ENCODE measurements at regions not wholly inside any gene's neighbourhood (a gene's known extent, or its start where the extent isn't known, plus 50 kb on each side); places are given as distances from the start of the nearest gene placed in this dataset.

DNA sequence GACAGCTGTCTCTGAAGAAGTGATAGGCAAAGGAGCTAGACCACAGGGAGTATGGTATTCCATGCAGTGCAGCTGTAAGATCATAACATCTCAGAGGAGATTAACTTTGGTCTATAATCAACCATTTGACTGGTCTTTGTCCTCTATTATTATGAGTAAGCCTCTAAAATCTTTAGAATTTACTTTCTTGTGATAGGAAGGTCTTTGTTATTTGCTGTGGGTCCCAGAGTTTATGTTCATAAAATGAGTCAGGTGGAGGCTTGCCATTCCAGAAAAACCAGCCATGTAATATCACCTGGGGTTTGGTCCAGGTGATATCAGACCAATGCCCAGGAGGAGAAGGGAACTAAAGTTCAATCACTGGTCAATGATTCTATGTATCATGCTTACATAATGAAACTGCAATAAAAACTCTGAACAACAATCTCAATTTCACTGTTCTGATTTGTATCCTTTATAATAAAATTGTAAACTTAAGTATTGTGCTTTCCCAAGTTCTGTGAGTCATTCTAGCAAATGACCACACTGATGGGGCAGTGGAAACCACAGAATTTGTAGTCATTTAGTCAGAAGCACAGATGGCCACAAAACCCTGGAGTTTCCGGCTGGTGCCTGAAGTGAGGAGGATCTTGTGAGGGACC is 239.6 kb upstream of the TRAM1L1 start:
- no peaks in the 10 kb centered on the region for H3K36me3 ChIP-seq (ENCODE audit: control insufficient read depth, insufficient read depth, low read length)
- no peaks in the 10 kb centered on the region for H3K27me3 ChIP-seq (ENCODE audit: control insufficient read depth, insufficient read depth, low read length, poor library complexity, severe bottlenecking)
- no peak overlapping the region for H3K4me3 ChIP-seq (ENCODE audit: low read length)
- H3K27ac ChIP-seq (ENCODE audit: low read depth, low read length): no peak overlapping the region
- H3K27me3 Mint-ChIP-seq (ENCODE audit: insufficient read depth): no peaks in the 10 kb centered on the region
- H3K4me1 Mint-ChIP-seq: peaks cover 3% of the 10 kb centered on the region
- no peaks in the 10 kb centered on the region for H3K36me3 Mint-ChIP-seq (ENCODE audit: low read depth)
- H3K9ac ChIP-seq (ENCODE audit: extremely low read depth, low read length, poor library complexity, severe bottlenecking): no peak overlapping the region
- peaks cover 6% of the 10 kb centered on the region for H3K9me3 Mint-ChIP-seq
- no peaks in the 10 kb centered on the region for H3K9me3 ChIP-seq (ENCODE audit: control insufficient read depth, low read length)
- TF ChIP-seq, protein P1, sequence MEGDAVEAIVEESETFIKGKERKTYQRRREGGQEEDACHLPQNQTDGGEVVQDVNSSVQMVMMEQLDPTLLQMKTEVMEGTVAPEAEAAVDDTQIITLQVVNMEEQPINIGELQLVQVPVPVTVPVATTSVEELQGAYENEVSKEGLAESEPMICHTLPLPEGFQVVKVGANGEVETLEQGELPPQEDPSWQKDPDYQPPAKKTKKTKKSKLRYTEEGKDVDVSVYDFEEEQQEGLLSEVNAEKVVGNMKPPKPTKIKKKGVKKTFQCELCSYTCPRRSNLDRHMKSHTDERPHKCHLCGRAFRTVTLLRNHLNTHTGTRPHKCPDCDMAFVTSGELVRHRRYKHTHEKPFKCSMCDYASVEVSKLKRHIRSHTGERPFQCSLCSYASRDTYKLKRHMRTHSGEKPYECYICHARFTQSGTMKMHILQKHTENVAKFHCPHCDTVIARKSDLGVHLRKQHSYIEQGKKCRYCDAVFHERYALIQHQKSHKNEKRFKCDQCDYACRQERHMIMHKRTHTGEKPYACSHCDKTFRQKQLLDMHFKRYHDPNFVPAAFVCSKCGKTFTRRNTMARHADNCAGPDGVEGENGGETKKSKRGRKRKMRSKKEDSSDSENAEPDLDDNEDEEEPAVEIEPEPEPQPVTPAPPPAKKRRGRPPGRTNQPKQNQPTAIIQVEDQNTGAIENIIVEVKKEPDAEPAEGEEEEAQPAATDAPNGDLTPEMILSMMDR (conservative IDR thresholded peaks at IDR 0.05): no peak
- WGBS, 2 experiments (ENCODE audit: insufficient coverage in 1 of 2, insufficient read length in 1 of 2): 88 to 94% methylated on average over 1 of the region's 1 CpG
- no peak for DNase-seq
- H3K4me3 Mint-ChIP-seq: no peak overlapping the region
- H3K27ac Mint-ChIP-seq: no peak overlapping the region
- no peaks in the 10 kb centered on the region for H3K4me1 ChIP-seq (ENCODE audit: control insufficient read depth, insufficient read depth, low read length)

GRCh38 chr4:117326091-117326490 is 240.7 kb upstream of the TRAM1L1 start:
- H3K27me3 ChIP-seq (ENCODE audit: control insufficient read depth, insufficient read depth, low read length, poor library complexity, severe bottlenecking): no peaks in the 10 kb centered on the region
- Mint-ChIP-seq H3K27me3 (ENCODE audit: insufficient read depth) (no peaks in the 10 kb centered on the region), H3K27ac (no peak overlapping the region), H3K4me3 (no peak overlapping the region), H3K36me3 (ENCODE audit: low read depth) (no peaks in the 10 kb centered on the region), H3K4me1 (peaks cover 8% of the 10 kb centered on the region), H3K9me3 (peaks cover 6% of the 10 kb centered on the region)
- no peak overlapping the region for H3K27ac ChIP-seq (ENCODE audit: low read depth, low read length)
- WGBS, 2 experiments (ENCODE audit: insufficient coverage in 1 of 2, insufficient read length in 1 of 2): 75 to 96% methylated on average over 2 to 3 of the region's 3 CpGs
- no peaks in the 10 kb centered on the region for H3K4me1 ChIP-seq (ENCODE audit: control insufficient read depth, insufficient read depth, low read length)
- DNase-seq: no peak
- no peaks in the 10 kb centered on the region for H3K9me3 ChIP-seq (ENCODE audit: control insufficient read depth, low read length)
- no peak overlapping the region for H3K9ac ChIP-seq (ENCODE audit: extremely low read depth, low read length, poor library complexity, severe bottlenecking)
- no peak overlapping the region for H3K4me3 ChIP-seq (ENCODE audit: low read length)
- H3K36me3 ChIP-seq (ENCODE audit: control insufficient read depth, insufficient read depth, low read length): no peaks in the 10 kb centered on the region
- TF ChIP-seq, protein P1 (conservative IDR thresholded peaks at IDR 0.05): no peak

- Mint-ChIP-seq H3K9me3 (peaks cover 6% of the 10 kb centered on the region), H3K36me3 (ENCODE audit: low read depth) (no peaks in the 10 kb centered on the region), H3K4me1 (peaks cover 10% of the 10 kb centered on the region), H3K27ac (no peak overlapping the region), H3K27me3 (ENCODE audit: insufficient read depth) (no peaks in the 10 kb centered on the region), H3K4me3 (no peak overlapping the region)
- H3K9me3 ChIP-seq (ENCODE audit: control insufficient read depth, low read length): no peaks in the 10 kb centered on the region
- DNase-seq: no peak
- no peaks in the 10 kb centered on the region for H3K27me3 ChIP-seq (ENCODE audit: control insufficient read depth, insufficient read depth, low read length, poor library complexity, severe bottlenecking)
- H3K4me3 ChIP-seq (ENCODE audit: low read length): no peak overlapping the region
- no peak overlapping the region for H3K9ac ChIP-seq (ENCODE audit: extremely low read depth, low read length, poor library complexity, severe bottlenecking)
- H3K36me3 ChIP-seq (ENCODE audit: control insufficient read depth, insufficient read depth, low read length): no peaks in the 10 kb centered on the region
- no peak overlapping the region for H3K27ac ChIP-seq (ENCODE audit: low read depth, low read length)
- 94 to 97% methylated on average over 3 of the region's 3 CpGs for WGBS, 2 experiments (ENCODE audit: insufficient coverage in 1 of 2, insufficient read length in 1 of 2)
- H3K4me1 ChIP-seq (ENCODE audit: control insufficient read depth, insufficient read depth, low read length): no peaks in the 10 kb centered on the region
- TF ChIP-seq, protein P1 (conservative IDR thresholded peaks at IDR 0.05): no peak
These were observed 242.1 kb upstream of the TRAM1L1 start for GRCh38 chr4:117327491-117327890.
